ENCODE measurements at regions not wholly inside any gene's neighbourhood (a gene's known extent, or its start where the extent isn't known, plus 50 kb on each side); places are given as distances from the start of the nearest gene placed in this dataset.

- no peak for DNase-seq (ENCODE audit: low spot score in 2 of 2, unreplicated experiment in 2 of 2)
- Mint-ChIP-seq H3K27me3 (ENCODE audit: low read depth) (no peaks in the 10 kb centered on the region), H3K27ac (no peak overlapping the region), H3K4me3 (no peak overlapping the region), H3K4me1 (peaks cover 19% of the 10 kb centered on the region), H3K36me3 (no peaks in the 10 kb centered on the region), H3K9me3 (no peaks in the 10 kb centered on the region)
- TF ChIP-seq CTCF (IDR thresholded peaks at IDR 0.05; ENCODE audit: unreplicated experiment): no peak
Observed at GRCh38 chr2:60368456-60368855, 185.0 kb downstream of the BCL11A start.

- DNase-seq (ENCODE audit: low spot score in 2 of 2, unreplicated experiment in 2 of 2): no peak
- H3K36me3 Mint-ChIP-seq: no peaks in the 10 kb centered on the region
- peaks cover 19% of the 10 kb centered on the region for H3K4me1 Mint-ChIP-seq
- TF ChIP-seq CTCF (IDR thresholded peaks at IDR 0.05; ENCODE audit: unreplicated experiment): no peak
- no peaks in the 10 kb centered on the region for H3K27me3 Mint-ChIP-seq (ENCODE audit: low read depth)
- no peak overlapping the region for H3K4me3 Mint-ChIP-seq
- H3K9me3 Mint-ChIP-seq: no peaks in the 10 kb centered on the region
- no peak overlapping the region for H3K27ac Mint-ChIP-seq
Observed at GRCh38 chr2:60366135-60366712, 187.2 kb downstream of the BCL11A start.

- no peak overlapping the region for H3K27ac Mint-ChIP-seq
- peaks cover 19% of the 10 kb centered on the region for H3K4me1 Mint-ChIP-seq
- no peaks in the 10 kb centered on the region for H3K9me3 Mint-ChIP-seq
- DNase-seq (ENCODE audit: low spot score in 2 of 2, unreplicated experiment in 2 of 2): no peak
- H3K4me3 Mint-ChIP-seq: no peak overlapping the region
- H3K36me3 Mint-ChIP-seq: no peaks in the 10 kb centered on the region
- no peaks in the 10 kb centered on the region for H3K27me3 Mint-ChIP-seq (ENCODE audit: low read depth)
- no peak for TF ChIP-seq CTCF (IDR thresholded peaks at IDR 0.05; ENCODE audit: unreplicated experiment)
Observed at GRCh38 chr2:60365556-60365955, 187.9 kb downstream of the BCL11A start.

- Mint-ChIP-seq H3K36me3 (no peaks in the 10 kb centered on the region), H3K27me3 (ENCODE audit: low read depth) (no peaks in the 10 kb centered on the region), H3K4me1 (peaks cover 19% of the 10 kb centered on the region), H3K27ac (no peak overlapping the region), H3K4me3 (no peak overlapping the region), H3K9me3 (no peaks in the 10 kb centered on the region)
- no peak for DNase-seq (ENCODE audit: low spot score in 2 of 2, unreplicated experiment in 2 of 2)
- TF ChIP-seq CTCF (IDR thresholded peaks at IDR 0.05; ENCODE audit: unreplicated experiment): no peak
Observed at GRCh38 chr2:60364491-60364890, 189.0 kb downstream of the BCL11A start.

GRCh38 chr2:60361498-60361897 is 192.0 kb downstream of the BCL11A start:
- no peaks in the 10 kb centered on the region for H3K36me3 Mint-ChIP-seq
- no peak overlapping the region for H3K4me3 Mint-ChIP-seq
- H3K9me3 Mint-ChIP-seq: no peaks in the 10 kb centered on the region
- H3K4me1 Mint-ChIP-seq: peaks cover 17% of the 10 kb centered on the region
- TF ChIP-seq CTCF (IDR thresholded peaks at IDR 0.05; ENCODE audit: unreplicated experiment): no peak
- DNase-seq (ENCODE audit: low spot score in 2 of 2, unreplicated experiment in 2 of 2): no peak
- no peaks in the 10 kb centered on the region for H3K27me3 Mint-ChIP-seq (ENCODE audit: low read depth)
- H3K27ac Mint-ChIP-seq: no peak overlapping the region

GRCh38 chr2:60359569-60359968 is 193.9 kb downstream of the BCL11A start:
- Mint-ChIP-seq H3K27ac (no peak overlapping the region), H3K4me1 (peaks cover 6% of the 10 kb centered on the region), H3K9me3 (no peaks in the 10 kb centered on the region), H3K27me3 (ENCODE audit: low read depth) (no peaks in the 10 kb centered on the region), H3K4me3 (no peak overlapping the region), H3K36me3 (no peaks in the 10 kb centered on the region)
- DNase-seq (ENCODE audit: low spot score in 2 of 2, unreplicated experiment in 2 of 2): no peak
- no peak for TF ChIP-seq CTCF (IDR thresholded peaks at IDR 0.05; ENCODE audit: unreplicated experiment)

All from mesothelial cell of epicardium (in vitro differentiated cells).